Endothelial cell of umbilical vein (primary cell): ENCODE measurements at regions not wholly inside any gene's neighbourhood (a gene's known extent, or its start where the extent isn't known, plus 50 kb on each side); places are given as distances from the start of the nearest gene placed in this dataset.

Experiments
- CTCF ChIP-seq, 2 donors: IDR thresholded peaks; 1 replicate in 1 of 2; 2 replicates in 1 of 2; pipeline ENCODE4 v1.5.1; 2011; ENCODE audit warnings: low read length in 2 of 2, mild to moderate bottlenecking in 2 of 2, moderate library complexity in 2 of 2, control low read depth in 1 of 2, inconsistent platforms in 1 of 2, low read depth in 1 of 2; ENCODE audit not compliant: insufficient read depth in 1 of 2; ENCODE audit errors: extremely low read depth in 1 of 2
- EZH2 ChIP-seq: IDR thresholded peaks from 2 replicates; pipeline ENCODE4 v1.6.1; 2012; ENCODE audit warnings: borderline replicate concordance, low read depth, mild to moderate bottlenecking, moderate library complexity, low read length, inconsistent platforms; ENCODE audit not compliant: severe bottlenecking
- POLR2A ChIP-seq: IDR thresholded peaks from 2 replicates; pipeline ENCODE4 v1.6.1; 2012; ENCODE audit warnings: low read depth, mild to moderate bottlenecking, control low read depth, low read length
- POLR2AphosphoS5 ChIP-seq: IDR thresholded peaks from 2 replicates; pipeline ENCODE4 v1.6.1; 2012; ENCODE audit warnings: low read depth, mild to moderate bottlenecking, control low read depth, low read length, moderate library complexity; ENCODE audit not compliant: insufficient read depth

- TF ChIP-seq POLR2AphosphoS5 (no peak), CTCF (IDR thresholded peaks at IDR 0.05; ENCODE audit: extremely low read depth in 1 of 2, insufficient read depth in 1 of 2, low read depth in 1 of 2, low read length in 2 of 2) (no peak), POLR2A (no peak), EZH2 (no peak)
These were observed 605.9 kb downstream of the ELAVL2 start for GRCh38 chr9:23220171-23220570.
